Keratinocyte (primary cell): ENCODE measurements at regions not wholly inside any gene's neighbourhood (a gene's known extent, or its start where the extent isn't known, plus 50 kb on each side); places are given as distances from the start of the nearest gene placed in this dataset.

Experiments used
- DNase-seq: peaks from one replicate; pipeline ENCODE4 v3.0.0-alpha.2; 2011; ENCODE audit warnings: low read depth, missing footprints, low spot score
- FAIRE-seq: peaks from 2 replicates; lab custom pipeline; 2011; peaks lifted over from hg19 to GRCh38; lab: Jason Lieb, UNC
- H2AFZ ChIP-seq: 2 replicates; pipeline ENCODE4 v1.6.0; 2012; ENCODE audit warnings: low read length, control low read depth, inconsistent platforms; ENCODE audit not compliant: control insufficient read depth
- H3K27ac ChIP-seq: 2 replicates; pipeline ENCODE4 v1.5.1; 2011; ENCODE audit warnings: low read length; ENCODE audit not compliant: control insufficient read depth, insufficient read depth
- H3K27me3 ChIP-seq: 3 replicates; pipeline ENCODE4 v1.6.0; 2011; ENCODE audit warnings: low read length; ENCODE audit not compliant: control insufficient read depth, insufficient read depth; ENCODE audit errors: extremely low read depth
- H3K36me3 ChIP-seq, 2 experiments: 2 replicates in 1 of 2; 3 replicates in 1 of 2; pipeline ENCODE4 v1.5.1; 2011; ENCODE audit warnings: low read length in 2 of 2, mild to moderate bottlenecking in 1 of 2; ENCODE audit not compliant: control insufficient read depth in 2 of 2, insufficient read depth in 2 of 2; ENCODE audit errors: extremely low read depth in 1 of 2
- H3K4me1 ChIP-seq: 3 replicates; pipeline ENCODE4 v1.5.1; 2011; ENCODE audit warnings: low read length; ENCODE audit not compliant: control insufficient read depth, insufficient read depth; ENCODE audit errors: extremely low read depth
- H3K4me2 ChIP-seq: 3 replicates; pipeline ENCODE4 v1.6.0; 2011; ENCODE audit warnings: low read depth, low read length; ENCODE audit not compliant: control insufficient read depth, insufficient read depth; ENCODE audit errors: extremely low read depth
- H3K4me3 ChIP-seq, 3 experiments: fragments of 200-600 bp in 1 of 3; sonication (generic) in 1 of 3; 2 replicates in 2 of 3; 3 replicates in 1 of 3; pipeline ENCODE4 v1.5.1; 2011 to 2016; ENCODE audit warnings: low read length in 3 of 3, mild to moderate bottlenecking in 3 of 3, control low read depth in 2 of 3, inconsistent platforms in 1 of 3, low read depth in 1 of 3, mixed read lengths in 1 of 3, mixed run types in 1 of 3, moderate library complexity in 1 of 3; ENCODE audit not compliant: control insufficient read depth in 2 of 3, insufficient read depth in 2 of 3; ENCODE audit errors: extremely low read depth in 1 of 3
- H3K79me2 ChIP-seq: 2 replicates; pipeline ENCODE4 v1.6.0; 2012; ENCODE audit warnings: low read length; ENCODE audit not compliant: control insufficient read depth, insufficient read depth
- H3K9ac ChIP-seq: 3 replicates; pipeline ENCODE4 v1.6.0; 2011; ENCODE audit warnings: low read length; ENCODE audit not compliant: control insufficient read depth, insufficient read depth; ENCODE audit errors: extremely low read depth
- H3K9me1 ChIP-seq: 3 replicates; pipeline ENCODE4 v1.6.0; 2011; ENCODE audit warnings: low read length; ENCODE audit not compliant: control insufficient read depth, insufficient read depth; ENCODE audit errors: extremely low read depth
- H3K9me3 ChIP-seq: 2 replicates; pipeline ENCODE4 v1.5.1; 2012; ENCODE audit warnings: low read depth, low read length; ENCODE audit not compliant: control insufficient read depth
- H4K20me1 ChIP-seq: 3 replicates; pipeline ENCODE4 v1.6.0; 2011; ENCODE audit warnings: low read length; ENCODE audit not compliant: control insufficient read depth, insufficient read depth; ENCODE audit errors: extremely low read depth
- EZH2 ChIP-seq: IDR thresholded peaks from one replicate; pipeline ENCODE4 v1.6.1; 2012; ENCODE audit warnings: inconsistent platforms, mild to moderate bottlenecking, low read length, moderate library complexity
- dilution Hi-C: fragments of 300-500 bp; cut with MboI; formaldehyde crosslinking; loops from one replicate; pipeline ENCODE4 v1.7.0; 2020; ENCODE audit warnings: low sequenced_read_pairs; ENCODE audit not compliant: extremely low pct_ligation_motif_present
- TF ChIP-seq, protein P1 (sequence below), 3 experiments: IDR thresholded peaks in 1 of 3; conservative IDR thresholded peaks in 1 of 3; optimal IDR thresholded peaks in 1 of 3; 2 replicates in 2 of 3; 3 replicates in 1 of 3; pipeline versions ENCODE3 to v1.5.1; 2011; ENCODE audit warnings: low read length in 3 of 3, mild to moderate bottlenecking in 3 of 3, moderate library complexity in 2 of 3, control low read depth in 1 of 3, inconsistent platforms in 1 of 3; ENCODE audit not compliant: insufficient read depth in 2 of 3; ENCODE audit errors: extremely low read depth in 1 of 3

DNA sequence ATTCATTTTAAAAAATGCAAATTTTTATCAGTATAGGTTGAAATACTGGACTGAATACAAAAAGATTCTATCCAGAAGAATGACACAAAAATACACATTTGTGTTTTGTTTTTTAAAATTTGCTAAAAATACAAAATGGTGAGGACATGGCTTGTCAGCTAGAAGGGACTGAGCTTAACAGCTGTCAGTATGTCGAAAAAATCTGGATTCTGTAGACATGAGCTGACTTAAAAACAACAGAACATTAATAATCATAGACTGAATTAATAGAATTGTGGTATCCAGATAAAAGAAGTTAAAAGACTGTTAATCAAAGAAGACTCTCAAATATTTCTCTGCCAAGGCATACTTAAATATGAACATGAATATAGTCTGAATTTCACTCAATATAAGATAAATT is 244.9 kb upstream of the CBLB start:
- Histone ChIP-seq H3K4me2 (no peak overlapping the region), H3K27me3 (no peaks in the 10 kb centered on the region), H3K9me1 (no peaks in the 10 kb centered on the region), H3K27ac (no peak overlapping the region), H3K36me3 (no peaks in the 10 kb centered on the region), H2AFZ (no peak overlapping the region), H4K20me1 (no peaks in the 10 kb centered on the region), H3K9me3 (no peaks in the 10 kb centered on the region), H3K4me1 (peaks cover 16% of the 10 kb centered on the region), H3K9ac (no peak overlapping the region), H3K4me3 (no peak overlapping the region), H3K79me2 (no peaks in the 10 kb centered on the region)
- FAIRE-seq (no peak), DNase-seq (no peak)
- TF ChIP-seq, protein P1, sequence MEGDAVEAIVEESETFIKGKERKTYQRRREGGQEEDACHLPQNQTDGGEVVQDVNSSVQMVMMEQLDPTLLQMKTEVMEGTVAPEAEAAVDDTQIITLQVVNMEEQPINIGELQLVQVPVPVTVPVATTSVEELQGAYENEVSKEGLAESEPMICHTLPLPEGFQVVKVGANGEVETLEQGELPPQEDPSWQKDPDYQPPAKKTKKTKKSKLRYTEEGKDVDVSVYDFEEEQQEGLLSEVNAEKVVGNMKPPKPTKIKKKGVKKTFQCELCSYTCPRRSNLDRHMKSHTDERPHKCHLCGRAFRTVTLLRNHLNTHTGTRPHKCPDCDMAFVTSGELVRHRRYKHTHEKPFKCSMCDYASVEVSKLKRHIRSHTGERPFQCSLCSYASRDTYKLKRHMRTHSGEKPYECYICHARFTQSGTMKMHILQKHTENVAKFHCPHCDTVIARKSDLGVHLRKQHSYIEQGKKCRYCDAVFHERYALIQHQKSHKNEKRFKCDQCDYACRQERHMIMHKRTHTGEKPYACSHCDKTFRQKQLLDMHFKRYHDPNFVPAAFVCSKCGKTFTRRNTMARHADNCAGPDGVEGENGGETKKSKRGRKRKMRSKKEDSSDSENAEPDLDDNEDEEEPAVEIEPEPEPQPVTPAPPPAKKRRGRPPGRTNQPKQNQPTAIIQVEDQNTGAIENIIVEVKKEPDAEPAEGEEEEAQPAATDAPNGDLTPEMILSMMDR (optimal IDR thresholded peaks at IDR 0.05 in 1 of 3, IDR thresholded peaks at IDR 0.05 in 1 of 3, conservative IDR thresholded peaks at IDR 0.05 in 1 of 3; ENCODE audit: extremely low read depth in 1 of 3, insufficient read depth in 2 of 3, low read length in 3 of 3) = no peak
- TF ChIP-seq EZH2 = no peak
- dilution Hi-C loops = no loop called here

DNA sequence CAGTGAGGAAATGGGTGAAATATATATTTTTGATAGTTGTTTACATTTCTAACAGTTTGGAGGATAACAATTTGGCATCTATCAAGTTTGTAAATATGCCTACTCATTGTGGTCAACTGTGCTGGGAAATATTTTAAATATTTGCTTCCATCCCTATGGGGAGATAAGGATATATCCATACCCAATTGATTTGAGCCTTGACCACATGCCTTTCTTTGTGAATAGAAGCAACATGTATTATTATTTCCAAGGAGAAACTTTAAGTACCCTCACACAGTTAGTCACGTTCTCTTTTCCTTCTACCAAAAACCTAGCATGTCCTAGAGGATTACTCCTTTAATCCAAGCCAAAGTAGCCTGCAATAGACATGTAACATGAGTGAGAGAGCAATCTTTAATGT is 245.4 kb upstream of the CBLB start:
- Histone ChIP-seq H3K36me3 (no peaks in the 10 kb centered on the region), H3K9ac (no peak overlapping the region), H3K4me3 (no peak overlapping the region), H3K9me1 (no peaks in the 10 kb centered on the region), H3K4me2 (no peak overlapping the region), H3K9me3 (no peaks in the 10 kb centered on the region), H3K79me2 (no peaks in the 10 kb centered on the region), H3K27ac (peak overlapping the region; percentile 29), H3K27me3 (no peaks in the 10 kb centered on the region), H2AFZ (no peak overlapping the region), H3K4me1 (peaks cover 16% of the 10 kb centered on the region), H4K20me1 (no peaks in the 10 kb centered on the region)
- DNase-seq (no peak), FAIRE-seq (no peak)
- dilution Hi-C loops = no loop called here
- TF ChIP-seq, protein P1 (optimal IDR thresholded peaks at IDR 0.05 in 1 of 3, IDR thresholded peaks at IDR 0.05 in 1 of 3, conservative IDR thresholded peaks at IDR 0.05 in 1 of 3; ENCODE audit: extremely low read depth in 1 of 3, insufficient read depth in 2 of 3, low read length in 3 of 3) = no peak
- no peak for TF ChIP-seq EZH2
